ENCODE measurements at regions not wholly inside any gene's neighbourhood (a gene's known extent, or its start where the extent isn't known, plus 50 kb on each side); places are given as distances from the start of the nearest gene placed in this dataset.

- Histone ChIP-seq H4K20me1 (replicated peaks; ENCODE audit: control insufficient read depth, extremely low read depth, insufficient read depth, low read length) (no peaks in the 10 kb centered on the region), H3K9me3 (replicated peaks; ENCODE audit: control insufficient read depth, insufficient read depth, low read length) (peaks cover 3% of the 10 kb centered on the region), H3K4me1 (ENCODE audit: control insufficient read depth, extremely low read depth, insufficient read depth, low read length) (no peaks in the 10 kb centered on the region), H3K4me2 (ENCODE audit: insufficient read depth, low read length) (no peak overlapping the region), H3K27me3 (ENCODE audit: control insufficient read depth in 2 of 2, insufficient read depth in 2 of 2, low read length in 2 of 2) (no peaks in the 10 kb centered on the region), H2AFZ (ENCODE audit: low read depth, low read length) (no peak overlapping the region), H3K36me3 (ENCODE audit: control insufficient read depth in 2 of 2, extremely low read depth in 1 of 2, insufficient read depth in 2 of 2, low read length in 2 of 2) (no peaks in the 10 kb centered on the region), H3K9me1 (replicated peaks; ENCODE audit: control insufficient read depth, extremely low read depth, insufficient read depth, low read length) (no peaks in the 10 kb centered on the region), H3K9ac (replicated peaks; ENCODE audit: extremely low read depth, insufficient read depth, low read length) (no peak overlapping the region), H3K4me3 (replicated peaks in 1 of 3; ENCODE audit: insufficient read depth in 1 of 3, low read depth in 1 of 3, low read length in 3 of 3) (no peak overlapping the region), H3K27ac (ENCODE audit: insufficient read depth, low read depth, low read length) (no peak overlapping the region), H3K79me2 (ENCODE audit: control insufficient read depth, insufficient read depth, low read length) (no peaks in the 10 kb centered on the region)
- intact Hi-C loops (cut with micrococcal nuclease) (no loop called here), dilution Hi-C loops (cut with MboI; ENCODE audit: extremely low pct_ligation_motif_present, low sequenced_read_pairs) (no loop called here)
- FAIRE-seq = no peak
- ChIA-PET CTCF (no interaction called here), POLR2A (no interaction called here)
- no TSS peak for BruUV-seq (replicated peaks)
- no peak for TF ChIP-seq GATA2 (IDR thresholded peaks at IDR 0.05; ENCODE audit: insufficient read depth, insufficient read length, low read depth, low read length)
- TF ChIP-seq MAX (IDR thresholded peaks at IDR 0.05; ENCODE audit: insufficient read depth, insufficient read length) = no peak
- TF ChIP-seq JUN (IDR thresholded peaks at IDR 0.05; ENCODE audit: borderline replicate concordance, insufficient read depth, insufficient read length, low read depth) = no peak
- no peak for TF ChIP-seq POLR2A (IDR thresholded peaks at IDR 0.05; ENCODE audit: low read depth, low read length)
- TF ChIP-seq MYC (IDR thresholded peaks at IDR 0.05; ENCODE audit: low read depth, low read length) = no peak
- no peak for TF ChIP-seq EZH2 (IDR thresholded peaks at IDR 0.05; ENCODE audit: borderline replicate concordance, low read depth, low read length, severe bottlenecking)
- TF ChIP-seq POLR2AphosphoS5 (IDR thresholded peaks at IDR 0.05; ENCODE audit: insufficient read depth, low read depth, low read length) = no peak
- no peak for TF ChIP-seq FOS (IDR thresholded peaks at IDR 0.05; ENCODE audit: borderline replicate concordance, insufficient read depth, low read length)
- no peak for TF ChIP-seq CTCF (IDR thresholded peaks at IDR 0.05; ENCODE audit: extremely low read depth in 1 of 2, insufficient read depth in 1 of 2, low read depth in 1 of 2, low read length in 2 of 2)
- no peak for DNase-seq (ENCODE audit: low read depth, low spot score)
These were observed 538.7 kb downstream of the TRIB2 start for GRCh38 chr2:13255485-13255884.

Data from endothelial cell of umbilical vein (primary cell).